Neuronal stem cell (in vitro differentiated cells): ENCODE measurements at regions not wholly inside any gene's neighbourhood (a gene's known extent, or its start where the extent isn't known, plus 50 kb on each side); places are given as distances from the start of the nearest gene placed in this dataset.
"Not testable (repeated sequence)": the region's sequence is repeated elsewhere in the genome, so short reads cannot be mapped to it uniquely, and the experiment has no call there.

ENCODE experiments used
- DNase-seq: peaks from one replicate; pipeline ENCODE4 v3.0.0-alpha.2; 2013; ENCODE audit warnings: low spot score
- H2AFZ ChIP-seq: one replicate; pipeline ENCODE4 v1.6.1; 2013; ENCODE audit warnings: mild to moderate bottlenecking, low read length, inconsistent platforms
- H2AK5ac ChIP-seq: 2 replicates; pipeline ENCODE4 v1.6.1; 2013; ENCODE audit warnings: low read depth, mild to moderate bottlenecking, inconsistent platforms, low read length, moderate library complexity, mixed read lengths
- H2BK120ac ChIP-seq: 2 replicates; pipeline ENCODE4 v1.6.1; 2013; ENCODE audit warnings: low read depth, mild to moderate bottlenecking, inconsistent platforms, low read length, moderate library complexity, mixed read lengths
- H2BK12ac ChIP-seq: one replicate; pipeline ENCODE4 v1.6.1; 2013; ENCODE audit warnings: low read length, inconsistent platforms
- H2BK15ac ChIP-seq: 2 replicates; pipeline ENCODE4 v1.6.1; 2013; ENCODE audit warnings: mild to moderate bottlenecking, low read length, inconsistent platforms, mixed read lengths
- H2BK5ac ChIP-seq: one replicate; pipeline ENCODE4 v1.6.1; 2013; ENCODE audit warnings: inconsistent platforms, mild to moderate bottlenecking, low read length, moderate library complexity
- H3K14ac ChIP-seq: one replicate; pipeline ENCODE4 v1.6.1; 2013; ENCODE audit warnings: low read length, inconsistent platforms
- H3K18ac ChIP-seq: 2 replicates; pipeline ENCODE4 v1.6.1; 2013; ENCODE audit warnings: low read length, inconsistent platforms
- H3K23ac ChIP-seq: 2 replicates; pipeline ENCODE4 v1.6.1; 2013; ENCODE audit warnings: low read depth, mild to moderate bottlenecking, mixed read lengths, low read length, inconsistent platforms; ENCODE audit not compliant: poor library complexity
- H3K27ac ChIP-seq: replicated peaks from 3 replicates; pipeline ENCODE4 v1.5.1; 2013; ENCODE audit warnings: low read length, inconsistent platforms
- H3K27me3 ChIP-seq, 3 experiments: 2 replicates each; pipeline ENCODE4 v1.6.1; 2013; ENCODE audit warnings: low read length in 3 of 3, mild to moderate bottlenecking in 2 of 3, inconsistent platforms in 1 of 3, low read depth in 1 of 3, mixed read lengths in 1 of 3, moderate library complexity in 1 of 3; ENCODE audit not compliant: control insufficient read depth in 3 of 3, insufficient read depth in 3 of 3
- H3K36me3 ChIP-seq, 2 donors: replicated peaks in 1 of 2; 2 replicates each; pipeline ENCODE4 v1.6.1; 2013; ENCODE audit warnings: low read length in 2 of 2; ENCODE audit not compliant: control insufficient read depth in 2 of 2, insufficient read depth in 2 of 2
- H3K4ac ChIP-seq: 2 replicates; pipeline ENCODE4 v1.6.1; 2013; ENCODE audit warnings: inconsistent platforms, mild to moderate bottlenecking, low read length, moderate library complexity
- H3K4me1 ChIP-seq, 2 donors: 1 replicate in 1 of 2; 2 replicates in 1 of 2; pipeline ENCODE4 v1.6.1; 2013; ENCODE audit warnings: low read length in 2 of 2, low read depth in 1 of 2; ENCODE audit not compliant: control insufficient read depth in 2 of 2, insufficient read depth in 1 of 2
- H3K4me2 ChIP-seq: one replicate; pipeline ENCODE4 v1.6.1; 2013; ENCODE audit warnings: mild to moderate bottlenecking, low read length, inconsistent platforms; ENCODE audit not compliant: insufficient read depth, poor library complexity, severe bottlenecking
- H3K4me3 ChIP-seq, 2 donors: 2 replicates each; pipeline ENCODE4 v1.5.1; 2013; ENCODE audit warnings: low read length in 2 of 2, mild to moderate bottlenecking in 2 of 2, inconsistent platforms in 1 of 2, moderate library complexity in 1 of 2
- H3K79me1 ChIP-seq: one replicate; pipeline ENCODE4 v1.6.1; 2013; ENCODE audit warnings: low read depth, mild to moderate bottlenecking, inconsistent platforms, low read length, moderate library complexity
- H3K9ac ChIP-seq: one replicate; pipeline ENCODE4 v1.6.1; 2013; ENCODE audit warnings: mild to moderate bottlenecking, low read depth, low read length, inconsistent platforms; ENCODE audit not compliant: poor library complexity
- H3K9me3 ChIP-seq, 2 donors: replicated peaks in 1 of 2; 2 replicates each; pipeline versions ENCODE3 to v1.6.1; 2013; ENCODE audit warnings: low read length in 2 of 2, mild to moderate bottlenecking in 2 of 2, inconsistent platforms in 1 of 2, low read depth in 1 of 2, mixed read lengths in 1 of 2, moderate library complexity in 1 of 2; ENCODE audit not compliant: control insufficient read depth in 2 of 2, insufficient read depth in 1 of 2
- H4K8ac ChIP-seq: one replicate; pipeline ENCODE4 v1.6.1; 2013; ENCODE audit warnings: low read depth, mild to moderate bottlenecking, inconsistent platforms, low read length, moderate library complexity
- H4K91ac ChIP-seq: one replicate; pipeline ENCODE4 v1.6.1; 2013; ENCODE audit warnings: low read length, low read depth, mild to moderate bottlenecking, inconsistent platforms; ENCODE audit not compliant: poor library complexity
- WGBS, 2 donors: extraction: QIAGEN DNeasy Blood & Tissue Kit; methylation state at CpG; one replicate each; pipeline ENCODE4 v1.1.7; 2013; ENCODE audit warnings: missing lambda C conversion rate in 2 of 2, mixed read lengths in 1 of 2; ENCODE audit not compliant: insufficient read length in 2 of 2, insufficient replicate concordance in 1 of 2; ENCODE audit errors: extremely low coverage in 2 of 2; 5-methylcytosine and 5-hydroxymethylcytosine counted together

- Histone ChIP-seq H3K27ac (no peak overlapping the region), H3K9me3 (peaks cover 3 to 8% of the 10 kb centered on the region in 2 donors), H2AFZ (peak overlapping the region; percentile 60), H2BK120ac (no peak overlapping the region), H3K23ac (no peak overlapping the region), H3K27me3 (no peaks in the 10 kb centered on the region), H3K4me3 (no peak overlapping the region), H3K36me3 (no peaks in the 10 kb centered on the region), H3K4me2 (no peak overlapping the region), H3K4ac (no peak overlapping the region), H2AK5ac (no peak overlapping the region), H3K79me1 (no peaks in the 10 kb centered on the region), H4K8ac (no peak overlapping the region), H2BK5ac (no peak overlapping the region), H3K4me1 (no peaks in the 10 kb centered on the region), H3K9ac (no peak overlapping the region), H4K91ac (no peak overlapping the region), H3K18ac (no peak overlapping the region), H2BK12ac (no peak overlapping the region), H3K14ac (no peak overlapping the region), H2BK15ac (no peak overlapping the region)
- WGBS, 2 donors, result no CpG with 5 or more reads among the region's 2 CpGs
- no peak for DNase-seq
These were observed 56.8 kb upstream of the PHIP start for GRCh38 chr6:79134699-79135474.

- Histone ChIP-seq H3K36me3 (no peaks in the 10 kb centered on the region), H3K23ac (no peak overlapping the region), H3K14ac (no peak overlapping the region), H3K18ac (no peak overlapping the region), H3K4ac (no peak overlapping the region), H3K4me3 (no peak overlapping the region), H3K27me3 (no peaks in the 10 kb centered on the region), H2BK5ac (no peak overlapping the region), H3K4me2 (no peak overlapping the region), H2AK5ac (no peak overlapping the region), H3K9me3 (peaks cover 3 to 8% of the 10 kb centered on the region in 2 donors), H3K27ac (no peak overlapping the region), H3K9ac (no peak overlapping the region), H2AFZ (no peak overlapping the region), H2BK12ac (no peak overlapping the region), H2BK15ac (no peak overlapping the region), H4K91ac (no peak overlapping the region), H4K8ac (no peak overlapping the region), H2BK120ac (no peak overlapping the region), H3K4me1 (no peaks in the 10 kb centered on the region), H3K79me1 (no peaks in the 10 kb centered on the region)
- WGBS, 2 donors, result no CpG with 5 or more reads among the region's 3 CpGs
- DNase-seq, result no peak
These were observed 55.1 kb upstream of the PHIP start for GRCh38 chr6:79133173-79133572.

DNA sequence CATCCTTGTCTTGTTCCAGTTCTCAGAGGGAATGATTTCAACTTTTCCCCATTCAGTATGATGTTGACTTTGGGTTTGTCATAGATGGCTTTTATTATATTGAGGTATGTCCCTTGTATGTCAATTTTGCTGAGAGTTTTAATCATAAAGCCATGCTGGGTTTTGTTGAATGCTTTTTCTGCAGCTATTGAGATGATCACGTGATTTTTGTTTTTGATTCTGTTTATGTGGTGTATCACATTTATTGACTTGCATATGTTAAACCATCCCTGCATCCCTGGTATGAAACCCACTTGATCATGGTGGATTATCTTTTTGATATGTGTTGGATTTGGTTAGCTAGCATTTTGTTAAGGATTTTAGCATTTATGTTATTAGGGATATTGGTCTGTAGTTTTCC is 53.2 kb upstream of the PHIP start:
- H3K9me3 ChIP-seq, H4K91ac ChIP-seq, H3K23ac ChIP-seq, DNase-seq, H4K8ac ChIP-seq, H3K18ac ChIP-seq, H2BK12ac ChIP-seq, H3K79me1 ChIP-seq, H3K27me3 ChIP-seq, H3K4me2 ChIP-seq, H3K4me3 ChIP-seq, H2BK5ac ChIP-seq, H3K27ac ChIP-seq, H3K4me1 ChIP-seq, H3K9ac ChIP-seq, H3K36me3 ChIP-seq, H2AK5ac ChIP-seq, H3K14ac ChIP-seq, H2BK120ac ChIP-seq, H2BK15ac ChIP-seq, H2AFZ ChIP-seq, H3K4ac ChIP-seq: not testable (repeated sequence)
- WGBS, 2 donors, result no CpG with 5 or more reads among the region's 1 CpG
